ENCODE measurements at regions not wholly inside any gene's neighbourhood (a gene's known extent, or its start where the extent isn't known, plus 50 kb on each side); places are given as distances from the start of the nearest gene placed in this dataset.
"Not testable (repeated sequence)": the region's sequence is repeated elsewhere in the genome, so short reads cannot be mapped to it uniquely, and the experiment has no call there.

GRCh38 chr3:36065321-36065720 lies 315.0 kb upstream of the STAC start:
- H3K4me3 ChIP-seq (ENCODE audit: low read depth, low read length), result no peak overlapping the region
- no peaks in the 10 kb centered on the region for H3K27me3 ChIP-seq (replicated peaks)
- H3K36me3 ChIP-seq (replicated peaks), result no peaks in the 10 kb centered on the region
- H3K27ac ChIP-seq, result no peak overlapping the region
- in situ Hi-C loops (cut with HindIII; ENCODE audit: low pct_ligation_motif_present, low sequenced_read_pairs), result no loop called here
- no peak for TF ChIP-seq CTCF (IDR thresholded peaks at IDR 0.05; ENCODE audit: low read depth, low read length, missing control alignments)
- DNase-seq, result no peak

- Histone ChIP-seq H3K27ac (no peak overlapping the region), H3K4me3 (ENCODE audit: low read depth, low read length) (no peak overlapping the region), H3K27me3 (replicated peaks) (no peaks in the 10 kb centered on the region), H3K36me3 (replicated peaks) (no peaks in the 10 kb centered on the region)
- TF ChIP-seq CTCF (IDR thresholded peaks at IDR 0.05; ENCODE audit: low read depth, low read length, missing control alignments), result no peak
- in situ Hi-C loops (cut with HindIII; ENCODE audit: low pct_ligation_motif_present, low sequenced_read_pairs), result no loop called here
- peak; percentile 1 for DNase-seq
These were observed 304.8 kb upstream of the STAC start for GRCh38 chr3:36075491-36075890.

GRCh38 chr3:36077320-36077719 lies 303.0 kb upstream of the STAC start:
- Histone ChIP-seq H3K27me3 (replicated peaks) (no peaks in the 10 kb centered on the region), H3K27ac (no peak overlapping the region), H3K36me3 (replicated peaks) (no peaks in the 10 kb centered on the region), H3K4me3 (ENCODE audit: low read depth, low read length) (no peak overlapping the region)
- no peak for DNase-seq
- in situ Hi-C loops (cut with HindIII; ENCODE audit: low pct_ligation_motif_present, low sequenced_read_pairs), result no loop called here
- TF ChIP-seq CTCF (IDR thresholded peaks at IDR 0.05; ENCODE audit: low read depth, low read length, missing control alignments), result no peak

GRCh38 chr3:36082958-36083357 lies 297.3 kb upstream of the STAC start:
- H3K4me3 ChIP-seq (ENCODE audit: low read depth, low read length); in situ Hi-C loops (cut with HindIII; ENCODE audit: low pct_ligation_motif_present, low sequenced_read_pairs); H3K36me3 ChIP-seq (replicated peaks); H3K27me3 ChIP-seq (replicated peaks); H3K27ac ChIP-seq; DNase-seq: not testable (repeated sequence)

- no peaks in the 10 kb centered on the region for H3K36me3 ChIP-seq (replicated peaks)
- no peak for DNase-seq
- no peaks in the 10 kb centered on the region for H3K27me3 ChIP-seq (replicated peaks)
- H3K27ac ChIP-seq, result no peak overlapping the region
- no peak overlapping the region for H3K4me3 ChIP-seq (ENCODE audit: low read depth, low read length)
- TF ChIP-seq CTCF (IDR thresholded peaks at IDR 0.05; ENCODE audit: low read depth, low read length, missing control alignments), result no peak
- in situ Hi-C loops (cut with HindIII; ENCODE audit: low pct_ligation_motif_present, low sequenced_read_pairs), result no loop called here
These were observed 285.1 kb upstream of the STAC start for GRCh38 chr3:36095238-36095637.

GRCh38 chr3:36097209-36097608 lies 283.1 kb upstream of the STAC start:
- TF ChIP-seq CTCF (IDR thresholded peaks at IDR 0.05; ENCODE audit: low read depth, low read length, missing control alignments), result no peak
- no peaks in the 10 kb centered on the region for H3K27me3 ChIP-seq (replicated peaks)
- H3K27ac ChIP-seq, result no peak overlapping the region
- no peak for DNase-seq
- H3K4me3 ChIP-seq (ENCODE audit: low read depth, low read length), result no peak overlapping the region
- no peaks in the 10 kb centered on the region for H3K36me3 ChIP-seq (replicated peaks)
- in situ Hi-C loops (cut with HindIII; ENCODE audit: low pct_ligation_motif_present, low sequenced_read_pairs), result no loop called here

Data from brain microvascular endothelial cell (primary cell).